Breast epithelium (tissue), 4 donors: ENCODE measurements at regions not wholly inside any gene's neighbourhood (a gene's known extent, or its start where the extent isn't known, plus 50 kb on each side); places are given as distances from the start of the nearest gene placed in this dataset.

ENCODE experiments used
- DNase-seq, 2 donors: peaks; one replicate each; pipeline ENCODE4 v3.0.0-alpha.2; 2019; ENCODE audit warnings: low spot score in 2 of 2
- H3K27ac ChIP-seq, 2 donors: fragments of 200-600 bp; sonication (generic) in 1 of 2; one replicate each; pipeline ENCODE4 v1.5.1; 2016 to 2019; ENCODE audit warnings: mild to moderate bottlenecking in 1 of 2
- H3K27me3 ChIP-seq, 2 donors: fragments of 200-600 bp; sonication (generic) in 1 of 2; one replicate each; pipeline versions ENCODE4 v1.5.1 to v1.6.0; 2017 to 2019; ENCODE audit warnings: control low read depth in 1 of 2, mild to moderate bottlenecking in 1 of 2
- H3K36me3 ChIP-seq: fragments of 200-600 bp; one replicate; pipeline ENCODE4 v1.5.1; 2019
- H3K4me1 ChIP-seq, 2 donors: fragments of 200-600 bp; sonication (generic); one replicate each; pipeline ENCODE4 v1.5.1; 2016 to 2019; ENCODE audit warnings: control low read depth in 1 of 2
- H3K4me3 ChIP-seq, 3 donors: fragments of 200-600 bp; sonication (generic); 1 replicate in 2 of 3; 2 replicates in 1 of 3; pipeline ENCODE4 v1.5.1; 2016 to 2019; ENCODE audit warnings: mild to moderate bottlenecking in 3 of 3, moderate library complexity in 2 of 3
- H3K9me3 ChIP-seq, 2 donors: fragments of 200-600 bp; sonication (generic) in 1 of 2; one replicate each; pipeline ENCODE4 v1.5.1; 2016 to 2019; ENCODE audit warnings: control low read depth in 1 of 2
- CTCF ChIP-seq, 3 donors: fragments of 450-650 bp; IDR thresholded peaks; one replicate each; pipeline ENCODE4 v1.5.1; 2016 to 2017; ENCODE audit warnings: antibody characterized with exemption in 3 of 3, mild to moderate bottlenecking in 3 of 3, moderate library complexity in 3 of 3
- POLR2A ChIP-seq: fragments of 450-650 bp; IDR thresholded peaks from one replicate; pipeline ENCODE4 v1.6.1; 2016; ENCODE audit warnings: antibody characterized with exemption, mild to moderate bottlenecking, moderate library complexity
- POLR2AphosphoS5 ChIP-seq, 3 donors: sonication (generic); formaldehyde crosslinking; IDR thresholded peaks; one replicate each; pipeline ENCODE4 v1.6.1; 2017; ENCODE audit warnings: antibody characterized with exemption in 3 of 3
- intact Hi-C: fragments of 100-400 bp; cut with DNase I; formaldehyde crosslinking; loops from one replicate; pipeline ENCODE4 v1.15.1; 2023; ENCODE audit warnings: low total_unique reads

DNA sequence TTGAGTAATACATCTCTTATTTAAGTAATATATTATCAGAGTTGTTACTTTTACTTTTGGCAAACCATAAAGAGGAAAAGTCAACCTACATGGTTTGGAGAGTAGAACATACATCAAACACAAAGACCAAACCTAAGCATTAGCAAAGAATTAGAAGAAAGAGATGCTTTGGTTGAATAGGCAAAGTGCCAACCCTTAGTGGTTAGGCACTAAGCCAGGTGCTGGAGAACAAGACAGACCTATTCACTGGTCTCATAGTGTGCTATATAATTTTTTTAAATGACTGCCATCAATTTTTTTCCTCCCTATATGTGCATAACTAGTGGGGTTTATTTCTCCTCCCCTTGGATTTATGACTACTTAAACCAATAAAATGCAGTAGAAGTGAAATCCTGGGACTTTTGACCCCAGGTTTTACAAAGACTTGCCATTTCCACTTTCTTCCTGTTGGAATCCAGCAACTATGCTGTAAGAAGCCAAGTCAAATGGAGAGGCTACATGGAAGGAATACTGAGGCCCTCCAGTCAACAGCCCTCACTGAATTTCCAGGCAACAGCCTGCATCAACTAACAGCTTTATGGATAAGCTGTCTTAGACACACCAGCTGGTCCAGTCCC, 69.8 kb upstream of the HAO2 start:
- no peak overlapping the region for H3K27ac ChIP-seq
- no peak for TF ChIP-seq CTCF (IDR thresholded peaks at IDR 0.05)
- TF ChIP-seq POLR2AphosphoS5 (IDR thresholded peaks at IDR 0.05): no peak
- TF ChIP-seq POLR2A: no peak
- H3K36me3 ChIP-seq: no peaks in the 10 kb centered on the region
- H3K4me1 ChIP-seq: no peaks in the 10 kb centered on the region
- no peak overlapping the region for H3K4me3 ChIP-seq
- no peaks in the 10 kb centered on the region for H3K9me3 ChIP-seq
- no peak for DNase-seq
- intact Hi-C loops: no loop called here
- H3K27me3 ChIP-seq: no peaks in the 10 kb centered on the region

- H3K27ac ChIP-seq: no peak overlapping the region
- TF ChIP-seq POLR2AphosphoS5 (IDR thresholded peaks at IDR 0.05): no peak
- TF ChIP-seq POLR2A: no peak
- no peak for TF ChIP-seq CTCF (IDR thresholded peaks at IDR 0.05)
- intact Hi-C loops: no loop called here
- H3K9me3 ChIP-seq: no peaks in the 10 kb centered on the region
- no peaks in the 10 kb centered on the region for H3K4me1 ChIP-seq
- H3K36me3 ChIP-seq: no peaks in the 10 kb centered on the region
- H3K4me3 ChIP-seq: no peak overlapping the region
- H3K27me3 ChIP-seq: no peaks in the 10 kb centered on the region
- DNase-seq: no peak
These were observed 66.6 kb upstream of the HAO2 start for GRCh38 chr1:119302011-119302410.

DNA sequence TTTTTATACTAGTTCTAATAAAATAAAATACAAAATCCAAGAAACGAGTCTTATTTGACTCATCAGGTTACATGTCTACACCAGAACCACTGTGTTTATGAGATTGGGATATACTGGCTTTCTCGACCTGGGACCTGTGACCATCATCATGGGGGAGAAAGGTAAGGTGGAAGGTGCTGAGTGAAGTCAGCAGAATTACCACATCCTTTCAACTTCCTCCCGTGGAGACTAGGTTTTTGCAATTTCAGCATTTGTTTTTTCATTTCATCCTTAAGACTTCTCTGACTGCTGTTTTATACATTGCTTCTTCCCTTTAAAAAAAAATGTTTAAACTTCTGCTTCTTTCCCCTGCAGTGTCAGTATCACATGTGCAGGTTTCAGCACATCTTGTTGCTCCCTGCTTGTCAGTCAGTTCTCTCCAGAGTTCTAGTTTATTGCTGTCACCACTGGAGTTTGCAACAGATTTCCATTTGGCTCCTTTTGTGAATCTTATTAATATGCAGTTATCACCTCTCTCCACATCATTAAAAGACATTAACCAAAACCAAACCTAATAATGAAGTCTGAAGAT, 60.4 kb upstream of the HAO2 start:
- H3K9me3 ChIP-seq: no peaks in the 10 kb centered on the region
- H3K36me3 ChIP-seq: no peaks in the 10 kb centered on the region
- no peak for DNase-seq
- no peaks in the 10 kb centered on the region for H3K27me3 ChIP-seq
- no peak overlapping the region for H3K27ac ChIP-seq
- H3K4me1 ChIP-seq: no peaks in the 10 kb centered on the region
- intact Hi-C loops: no loop called here
- no peak overlapping the region for H3K4me3 ChIP-seq
- TF ChIP-seq POLR2A: no peak
- TF ChIP-seq CTCF (IDR thresholded peaks at IDR 0.05): no peak

- Histone ChIP-seq H3K27ac (no peak overlapping the region), H3K4me3 (no peak overlapping the region), H3K9me3 (no peaks in the 10 kb centered on the region), H3K4me1 (no peaks in the 10 kb centered on the region), H3K27me3 (no peaks in the 10 kb centered on the region), H3K36me3 (no peaks in the 10 kb centered on the region)
- DNase-seq: no peak
- TF ChIP-seq POLR2AphosphoS5 (IDR thresholded peaks at IDR 0.05) (no peak), CTCF (IDR thresholded peaks at IDR 0.05) (no peak), POLR2A (no peak)
- intact Hi-C loops: no loop called here
These were observed 59.8 kb upstream of the HAO2 start for GRCh38 chr1:119308806-119309205.

DNA sequence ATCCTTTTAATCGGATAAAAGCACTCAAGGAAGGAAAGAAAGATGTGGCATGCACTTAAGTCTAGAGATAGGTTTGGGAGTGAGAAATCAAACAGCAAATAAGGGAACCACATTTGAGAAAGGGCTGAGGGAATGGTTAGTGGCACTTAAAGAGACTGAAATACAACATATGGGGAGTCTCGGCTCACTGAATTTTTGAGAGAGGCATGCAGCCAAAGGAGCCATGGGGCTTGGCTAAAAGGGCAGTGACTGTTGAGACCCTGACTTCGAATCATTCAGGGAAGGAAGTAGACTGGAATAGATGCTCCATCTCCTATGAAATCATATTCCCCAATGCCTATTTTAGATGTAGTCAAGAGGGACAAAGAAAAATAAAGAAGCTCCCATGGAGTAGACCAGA, 58.3 kb upstream of the HAO2 start:
- Histone ChIP-seq H3K4me1 (no peaks in the 10 kb centered on the region), H3K27me3 (no peaks in the 10 kb centered on the region), H3K9me3 (no peaks in the 10 kb centered on the region), H3K36me3 (no peaks in the 10 kb centered on the region), H3K4me3 (no peak overlapping the region), H3K27ac (no peak overlapping the region)
- no peak for TF ChIP-seq POLR2AphosphoS5 (IDR thresholded peaks at IDR 0.05)
- TF ChIP-seq POLR2A: no peak
- no peak for TF ChIP-seq CTCF (IDR thresholded peaks at IDR 0.05)
- no peak for DNase-seq
- intact Hi-C loops: no loop called here
